ENCODE measurements at regions not wholly inside any gene's neighbourhood (a gene's known extent, or its start where the extent isn't known, plus 50 kb on each side); places are given as distances from the start of the nearest gene placed in this dataset.

DNA sequence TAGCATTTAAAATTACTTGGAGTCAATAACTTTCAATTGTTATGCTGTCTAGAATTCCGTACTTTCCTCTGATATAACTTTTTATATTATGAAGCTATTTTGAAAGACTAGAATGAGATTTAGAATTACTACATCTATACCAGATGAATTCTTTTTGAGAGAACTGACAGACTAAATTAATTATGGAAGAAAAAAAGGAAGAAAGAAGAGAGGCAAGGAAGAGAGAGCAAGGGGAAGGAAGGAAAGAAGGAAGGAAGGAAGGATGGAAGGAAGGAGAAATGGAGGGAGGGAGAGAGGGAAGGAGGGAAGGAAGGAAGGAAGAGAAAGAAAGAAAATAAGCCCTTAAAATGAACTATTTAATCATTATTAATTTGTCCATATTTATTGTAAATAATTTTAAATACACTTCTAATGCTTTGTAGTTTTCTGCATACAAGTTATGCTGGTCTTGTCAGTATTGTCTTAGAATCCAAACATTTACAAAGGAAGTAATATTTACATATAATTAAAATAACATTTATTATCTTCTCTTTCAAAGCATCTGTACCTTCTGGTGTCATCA lies 280.4 kb upstream of the HSF2 start:
- no peak overlapping the region for H3K4me3 ChIP-seq (replicated peaks; ENCODE audit: insufficient read depth, low read length)
- DNase-seq (ENCODE audit: low read depth in 1 of 2, low spot score in 1 of 2), result no peak
- TF ChIP-seq, protein P1, sequence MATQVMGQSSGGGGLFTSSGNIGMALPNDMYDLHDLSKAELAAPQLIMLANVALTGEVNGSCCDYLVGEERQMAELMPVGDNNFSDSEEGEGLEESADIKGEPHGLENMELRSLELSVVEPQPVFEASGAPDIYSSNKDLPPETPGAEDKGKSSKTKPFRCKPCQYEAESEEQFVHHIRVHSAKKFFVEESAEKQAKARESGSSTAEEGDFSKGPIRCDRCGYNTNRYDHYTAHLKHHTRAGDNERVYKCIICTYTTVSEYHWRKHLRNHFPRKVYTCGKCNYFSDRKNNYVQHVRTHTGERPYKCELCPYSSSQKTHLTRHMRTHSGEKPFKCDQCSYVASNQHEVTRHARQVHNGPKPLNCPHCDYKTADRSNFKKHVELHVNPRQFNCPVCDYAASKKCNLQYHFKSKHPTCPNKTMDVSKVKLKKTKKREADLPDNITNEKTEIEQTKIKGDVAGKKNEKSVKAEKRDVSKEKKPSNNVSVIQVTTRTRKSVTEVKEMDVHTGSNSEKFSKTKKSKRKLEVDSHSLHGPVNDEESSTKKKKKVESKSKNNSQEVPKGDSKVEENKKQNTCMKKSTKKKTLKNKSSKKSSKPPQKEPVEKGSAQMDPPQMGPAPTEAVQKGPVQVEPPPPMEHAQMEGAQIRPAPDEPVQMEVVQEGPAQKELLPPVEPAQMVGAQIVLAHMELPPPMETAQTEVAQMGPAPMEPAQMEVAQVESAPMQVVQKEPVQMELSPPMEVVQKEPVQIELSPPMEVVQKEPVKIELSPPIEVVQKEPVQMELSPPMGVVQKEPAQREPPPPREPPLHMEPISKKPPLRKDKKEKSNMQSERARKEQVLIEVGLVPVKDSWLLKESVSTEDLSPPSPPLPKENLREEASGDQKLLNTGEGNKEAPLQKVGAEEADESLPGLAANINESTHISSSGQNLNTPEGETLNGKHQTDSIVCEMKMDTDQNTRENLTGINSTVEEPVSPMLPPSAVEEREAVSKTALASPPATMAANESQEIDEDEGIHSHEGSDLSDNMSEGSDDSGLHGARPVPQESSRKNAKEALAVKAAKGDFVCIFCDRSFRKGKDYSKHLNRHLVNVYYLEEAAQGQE (IDR thresholded peaks at IDR 0.05; ENCODE audit: insufficient replicate concordance, low read depth), result no peak
- TF ChIP-seq SPI1 (IDR thresholded peaks at IDR 0.05; ENCODE audit: borderline replicate concordance, low read depth), result no peak
- TF ChIP-seq, protein P2, sequence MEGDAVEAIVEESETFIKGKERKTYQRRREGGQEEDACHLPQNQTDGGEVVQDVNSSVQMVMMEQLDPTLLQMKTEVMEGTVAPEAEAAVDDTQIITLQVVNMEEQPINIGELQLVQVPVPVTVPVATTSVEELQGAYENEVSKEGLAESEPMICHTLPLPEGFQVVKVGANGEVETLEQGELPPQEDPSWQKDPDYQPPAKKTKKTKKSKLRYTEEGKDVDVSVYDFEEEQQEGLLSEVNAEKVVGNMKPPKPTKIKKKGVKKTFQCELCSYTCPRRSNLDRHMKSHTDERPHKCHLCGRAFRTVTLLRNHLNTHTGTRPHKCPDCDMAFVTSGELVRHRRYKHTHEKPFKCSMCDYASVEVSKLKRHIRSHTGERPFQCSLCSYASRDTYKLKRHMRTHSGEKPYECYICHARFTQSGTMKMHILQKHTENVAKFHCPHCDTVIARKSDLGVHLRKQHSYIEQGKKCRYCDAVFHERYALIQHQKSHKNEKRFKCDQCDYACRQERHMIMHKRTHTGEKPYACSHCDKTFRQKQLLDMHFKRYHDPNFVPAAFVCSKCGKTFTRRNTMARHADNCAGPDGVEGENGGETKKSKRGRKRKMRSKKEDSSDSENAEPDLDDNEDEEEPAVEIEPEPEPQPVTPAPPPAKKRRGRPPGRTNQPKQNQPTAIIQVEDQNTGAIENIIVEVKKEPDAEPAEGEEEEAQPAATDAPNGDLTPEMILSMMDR (IDR thresholded peaks at IDR 0.05; ENCODE audit: insufficient read depth, low read length), result no peak
- TF ChIP-seq GABPA (IDR thresholded peaks at IDR 0.05; ENCODE audit: low read depth), result no peak
- TF ChIP-seq POLR2AphosphoS5 (IDR thresholded peaks at IDR 0.05; ENCODE audit: low read depth), result no peak

DNA sequence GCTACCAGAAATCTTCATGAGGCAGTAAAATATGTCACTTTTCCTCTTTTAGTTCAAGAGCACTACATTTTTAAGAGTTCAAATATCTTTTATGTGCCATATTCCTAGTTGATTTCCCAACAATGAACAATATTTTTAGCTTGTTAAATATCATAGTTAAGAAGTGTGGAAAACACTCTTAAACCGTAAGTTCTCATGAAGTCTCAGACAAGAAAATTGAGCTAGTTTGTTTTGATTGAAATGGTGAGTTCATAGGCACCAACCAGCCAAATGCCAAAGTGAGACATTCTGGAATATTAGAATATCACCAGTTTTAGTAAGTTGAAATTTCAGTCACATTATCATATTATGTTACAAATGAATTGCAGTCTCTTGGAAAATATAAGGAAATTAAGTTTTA lies 277.2 kb upstream of the HSF2 start:
- no peak overlapping the region for H3K27ac ChIP-seq (replicated peaks)
- DNase-seq (ENCODE audit: low read depth in 1 of 2, low spot score in 1 of 2), result no peak
- H3K4me3 ChIP-seq (replicated peaks; ENCODE audit: insufficient read depth, low read length), result no peak overlapping the region
- TF ChIP-seq SPI1 (IDR thresholded peaks at IDR 0.05; ENCODE audit: borderline replicate concordance, low read depth) (no peak), POLR2AphosphoS5 (IDR thresholded peaks at IDR 0.05; ENCODE audit: low read depth) (no peak), GABPA (IDR thresholded peaks at IDR 0.05; ENCODE audit: low read depth) (no peak)
- TF ChIP-seq, protein P2 (IDR thresholded peaks at IDR 0.05; ENCODE audit: insufficient read depth, low read length), result no peak
- TF ChIP-seq, protein P1 (IDR thresholded peaks at IDR 0.05; ENCODE audit: insufficient replicate concordance, low read depth), result no peak
- no peaks in the 10 kb centered on the region for H3K27me3 ChIP-seq (ENCODE audit: insufficient read depth, poor library complexity, severe bottlenecking)

More for the DNA sequence above, 280.4 kb upstream of the HSF2 start:
- Histone ChIP-seq H3K27me3 (ENCODE audit: insufficient read depth, poor library complexity, severe bottlenecking) (no peaks in the 10 kb centered on the region), H3K27ac (replicated peaks) (no peak overlapping the region)

DNA sequence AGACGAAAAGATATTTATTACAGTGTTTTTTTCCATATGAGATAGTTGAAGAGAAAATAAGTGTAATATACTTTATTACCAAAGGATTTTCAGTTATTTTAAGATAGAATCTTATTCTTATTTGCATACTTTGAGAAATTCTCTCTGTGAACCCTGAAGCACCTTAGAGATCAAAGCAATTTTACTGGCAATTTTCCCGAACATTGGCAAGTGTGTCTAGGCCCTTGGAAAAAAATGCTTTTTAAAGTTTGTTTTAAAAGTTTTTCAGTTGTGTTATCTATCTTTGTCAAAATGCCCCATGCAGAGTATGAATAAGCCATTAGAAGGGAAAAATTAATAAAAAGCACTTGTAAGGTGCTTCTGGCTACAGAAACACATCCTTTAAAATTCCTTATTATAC lies 276.8 kb upstream of the HSF2 start:
- no peaks in the 10 kb centered on the region for H3K27me3 ChIP-seq (ENCODE audit: insufficient read depth, poor library complexity, severe bottlenecking)
- H3K4me3 ChIP-seq (replicated peaks; ENCODE audit: insufficient read depth, low read length), result no peak overlapping the region
- no peak for DNase-seq (ENCODE audit: low read depth in 1 of 2, low spot score in 1 of 2)
- no peak for TF ChIP-seq GABPA (IDR thresholded peaks at IDR 0.05; ENCODE audit: low read depth)
- TF ChIP-seq, protein P1 (IDR thresholded peaks at IDR 0.05; ENCODE audit: insufficient replicate concordance, low read depth), result no peak
- TF ChIP-seq, protein P2 (IDR thresholded peaks at IDR 0.05; ENCODE audit: insufficient read depth, low read length), result no peak
- TF ChIP-seq SPI1 (IDR thresholded peaks at IDR 0.05; ENCODE audit: borderline replicate concordance, low read depth), result no peak
- TF ChIP-seq POLR2AphosphoS5 (IDR thresholded peaks at IDR 0.05; ENCODE audit: low read depth), result no peak
- H3K27ac ChIP-seq (replicated peaks), result no peak overlapping the region
